ENCODE measurements at regions not wholly inside any gene's neighbourhood (a gene's known extent, or its start where the extent isn't known, plus 50 kb on each side); places are given as distances from the start of the nearest gene placed in this dataset.

DNA sequence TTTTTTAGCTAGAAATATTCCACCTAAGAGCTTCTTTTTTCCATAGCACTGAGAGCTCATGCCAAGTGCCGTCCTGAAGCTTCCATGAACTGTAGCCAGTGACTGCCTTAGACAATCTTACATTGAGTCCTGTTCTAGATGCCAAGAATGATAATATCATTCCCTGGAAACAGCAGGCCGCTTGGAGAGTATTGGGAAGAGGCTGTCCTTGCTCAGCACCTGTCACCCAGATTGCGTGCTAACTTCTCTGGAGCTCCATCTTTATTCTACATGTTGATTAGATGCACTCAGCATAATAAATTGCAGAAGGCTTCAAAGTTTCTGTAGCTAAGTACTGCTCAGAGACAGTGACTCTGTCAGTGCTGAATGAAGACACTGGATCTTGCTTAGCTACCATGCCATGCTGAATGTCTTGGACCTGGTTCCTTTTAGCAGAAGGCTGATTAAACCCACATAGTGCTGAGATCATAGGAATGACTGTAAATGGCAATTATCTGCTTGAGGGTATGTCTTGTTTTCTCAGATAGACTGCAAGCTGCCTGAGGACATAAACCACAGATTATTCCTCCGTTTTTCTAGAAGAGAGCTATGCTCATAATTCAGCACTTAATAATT is 83.1 kb upstream of the IRF2BP2 start:
- H3K4me3 ChIP-seq = no peak overlapping the region
- H3K9me3 ChIP-seq = no peaks in the 10 kb centered on the region
- H3K36me3 ChIP-seq = no peaks in the 10 kb centered on the region
- no peak for DNase-seq
- no peaks in the 10 kb centered on the region for H3K27me3 ChIP-seq

DNA sequence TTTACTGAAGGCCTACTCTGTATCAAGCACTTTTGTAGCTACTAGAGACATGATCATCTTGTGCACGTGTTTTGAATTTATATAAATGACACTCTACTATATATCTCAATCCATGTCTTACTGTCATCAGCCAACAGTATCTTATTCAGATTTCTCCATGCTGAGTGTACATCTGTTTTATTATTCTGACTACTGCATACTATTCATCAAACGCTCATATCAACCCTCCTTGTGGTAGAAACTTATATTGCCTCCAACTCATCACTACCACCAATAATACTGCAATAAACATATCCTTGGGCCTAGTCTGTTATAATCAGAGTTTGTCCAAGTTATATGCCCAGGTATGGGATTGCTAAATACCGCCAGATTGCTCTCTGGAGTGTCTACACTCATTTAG is 81.6 kb upstream of the IRF2BP2 start:
- no peaks in the 10 kb centered on the region for H3K27me3 ChIP-seq
- no peaks in the 10 kb centered on the region for H3K9me3 ChIP-seq
- H3K4me3 ChIP-seq = no peak overlapping the region
- no peaks in the 10 kb centered on the region for H3K36me3 ChIP-seq
- DNase-seq = no peak

DNA sequence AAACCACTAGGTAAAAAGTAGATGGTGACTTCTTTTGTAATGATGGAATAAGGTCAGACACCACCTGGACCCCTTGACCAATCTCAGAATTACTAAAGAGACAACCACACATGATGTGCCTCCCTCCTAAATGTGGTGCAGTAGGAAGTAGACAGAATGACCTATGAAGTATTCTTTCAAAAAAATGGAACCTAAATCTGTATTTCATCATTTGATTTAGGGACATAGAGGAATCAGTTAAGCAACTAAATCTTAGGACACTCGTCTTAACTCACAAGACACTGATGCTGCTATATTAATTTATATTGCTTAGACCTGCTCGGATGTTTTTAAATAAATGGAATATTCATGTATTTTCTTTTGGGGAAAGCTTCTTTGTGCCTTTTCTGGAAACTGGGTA is 80.9 kb upstream of the IRF2BP2 start:
- Histone ChIP-seq H3K4me3 (no peak overlapping the region), H3K27me3 (no peaks in the 10 kb centered on the region), H3K9me3 (no peaks in the 10 kb centered on the region; the same call in 1 of the 2 replicates), H3K36me3 (no peaks in the 10 kb centered on the region)
- DNase-seq = no peak

DNA sequence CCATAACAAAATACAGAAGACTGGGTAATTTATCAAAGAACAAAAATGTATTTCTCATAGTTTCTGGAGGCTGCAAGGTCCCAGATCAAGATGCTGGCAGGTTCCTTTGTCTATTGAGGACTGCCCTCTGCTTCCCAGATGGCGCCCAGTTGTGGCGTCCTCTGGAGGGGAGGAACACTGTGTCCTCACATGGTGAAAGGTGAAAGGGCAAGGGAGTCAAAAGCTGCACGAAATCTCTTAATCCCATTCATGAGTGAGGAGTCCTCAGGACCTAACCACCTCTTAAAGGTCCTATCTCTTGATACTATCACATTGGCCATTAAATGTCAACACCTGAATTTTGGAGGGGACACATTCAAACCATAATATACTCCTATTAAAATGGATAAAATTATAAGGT is 79.3 kb upstream of the IRF2BP2 start:
- H3K27me3 ChIP-seq = no peaks in the 10 kb centered on the region

DNA sequence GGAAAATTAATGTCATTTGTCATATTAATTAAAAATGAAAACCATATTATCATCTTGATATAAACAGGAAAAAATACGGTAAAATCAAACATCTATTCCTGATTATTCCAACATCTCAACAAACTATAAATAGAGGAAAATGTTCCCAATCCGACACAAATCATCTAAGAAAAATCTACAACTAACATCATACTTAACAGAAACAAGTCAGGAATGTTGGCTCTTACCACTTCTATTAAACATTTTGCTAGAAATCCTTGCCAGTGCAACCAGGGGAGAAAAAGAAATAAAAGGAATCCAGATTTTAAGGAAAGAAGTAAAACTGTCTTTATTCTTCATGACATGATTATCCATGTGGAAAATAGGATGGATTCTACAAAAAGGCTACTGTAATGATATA is 77.0 kb upstream of the IRF2BP2 start:
- Histone ChIP-seq H3K27me3 (no peaks in the 10 kb centered on the region), H3K36me3 (no peaks in the 10 kb centered on the region), H3K9me3 (peaks cover 3% of the 10 kb centered on the region), H3K4me3 (no peak overlapping the region)
- DNase-seq = no peak

More for the DNA sequence above, 79.3 kb upstream of the IRF2BP2 start:
- H3K9me3 ChIP-seq = peaks cover 3% of the 10 kb centered on the region
- DNase-seq = no peak
- H3K36me3 ChIP-seq = no peaks in the 10 kb centered on the region
- no peak overlapping the region for H3K4me3 ChIP-seq

DNA sequence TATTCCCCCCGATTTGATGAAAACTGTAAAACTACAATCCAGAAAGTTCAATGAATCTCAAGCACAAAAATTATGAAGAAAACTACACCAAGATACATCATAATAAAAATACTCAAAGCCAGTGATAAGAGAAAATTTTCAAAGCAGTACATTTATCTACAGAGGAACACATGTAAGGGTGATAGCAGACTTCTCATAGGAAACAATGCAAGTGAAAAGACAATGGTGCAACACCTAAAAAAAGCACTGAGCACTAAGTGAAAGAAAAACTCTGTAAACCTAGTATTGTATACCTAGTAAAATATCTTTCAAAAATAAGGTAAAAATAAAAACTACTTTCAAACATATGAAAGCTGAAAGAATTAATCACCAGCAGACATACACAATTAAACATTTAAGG is 76.1 kb upstream of the IRF2BP2 start:
- Histone ChIP-seq H3K36me3 (no peaks in the 10 kb centered on the region), H3K27me3 (no peaks in the 10 kb centered on the region), H3K9me3 (peaks cover 3% of the 10 kb centered on the region), H3K4me3 (no peak overlapping the region)
- no peak for DNase-seq

DNA sequence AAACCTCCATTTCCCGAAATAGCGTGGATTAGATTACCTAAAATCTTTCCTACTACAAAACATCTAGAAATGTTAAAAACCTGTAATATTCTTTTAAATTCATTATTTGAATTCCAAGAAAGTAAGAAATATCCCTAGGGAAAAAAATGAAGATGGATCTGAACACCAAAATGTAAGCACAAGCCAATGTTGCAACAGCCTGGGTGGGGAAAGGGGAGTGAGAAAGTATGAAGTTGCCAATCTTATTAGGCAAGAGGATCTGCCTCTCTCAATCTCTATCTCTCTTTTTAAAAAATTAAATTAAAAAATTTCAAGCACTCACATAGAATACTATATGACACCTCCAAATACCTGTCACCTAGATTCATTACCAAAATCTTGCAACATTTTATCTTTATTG is 74.9 kb upstream of the IRF2BP2 start:
- Histone ChIP-seq H3K36me3 (no peaks in the 10 kb centered on the region), H3K27me3 (no peaks in the 10 kb centered on the region), H3K4me3 (no peak overlapping the region), H3K9me3 (peaks cover 3% of the 10 kb centered on the region)
- DNase-seq = no peak

DNA sequence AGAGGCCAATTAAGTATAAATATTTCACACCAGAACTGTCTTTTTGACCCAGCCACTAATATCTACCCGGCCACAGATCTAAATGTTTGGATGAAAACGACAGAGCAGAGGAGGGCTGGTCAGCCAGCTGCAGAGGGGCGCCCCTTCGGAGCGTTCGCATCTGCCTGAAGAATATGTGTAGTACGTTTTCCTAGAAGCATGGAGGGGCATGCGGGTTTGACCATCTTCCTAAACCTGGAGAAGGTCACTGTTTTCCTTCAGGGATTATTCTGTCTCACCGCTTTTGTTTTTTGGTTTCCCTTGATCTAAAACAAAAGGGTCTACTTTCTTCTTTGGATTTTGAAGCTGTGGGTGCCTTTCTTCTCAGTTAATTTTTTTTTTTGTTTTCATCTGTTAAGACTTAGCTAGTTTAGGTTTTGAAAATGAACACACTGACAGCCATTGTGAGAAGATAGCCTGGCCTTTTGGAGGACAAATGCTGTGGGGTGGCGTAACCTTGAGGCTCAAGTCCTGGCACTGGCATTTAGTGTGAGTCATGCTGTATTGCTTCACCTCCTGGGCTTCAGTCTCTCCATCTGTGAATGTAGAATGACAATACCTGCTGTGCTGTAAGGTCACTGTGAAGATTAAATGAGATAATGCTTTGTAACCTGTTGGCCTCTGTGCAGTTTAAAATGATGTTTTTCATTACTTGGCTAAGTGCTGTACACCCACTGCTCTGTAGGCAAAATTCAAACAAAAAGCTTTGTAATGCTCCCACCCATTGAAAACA is 74.1 kb upstream of the IRF2BP2 start:
- no peaks in the 10 kb centered on the region for H3K27me3 ChIP-seq
- peaks cover 3% of the 10 kb centered on the region for H3K9me3 ChIP-seq
- peak; percentile 79 for DNase-seq
- H3K36me3 ChIP-seq = no peaks in the 10 kb centered on the region
- no peak overlapping the region for H3K4me3 ChIP-seq

DNA sequence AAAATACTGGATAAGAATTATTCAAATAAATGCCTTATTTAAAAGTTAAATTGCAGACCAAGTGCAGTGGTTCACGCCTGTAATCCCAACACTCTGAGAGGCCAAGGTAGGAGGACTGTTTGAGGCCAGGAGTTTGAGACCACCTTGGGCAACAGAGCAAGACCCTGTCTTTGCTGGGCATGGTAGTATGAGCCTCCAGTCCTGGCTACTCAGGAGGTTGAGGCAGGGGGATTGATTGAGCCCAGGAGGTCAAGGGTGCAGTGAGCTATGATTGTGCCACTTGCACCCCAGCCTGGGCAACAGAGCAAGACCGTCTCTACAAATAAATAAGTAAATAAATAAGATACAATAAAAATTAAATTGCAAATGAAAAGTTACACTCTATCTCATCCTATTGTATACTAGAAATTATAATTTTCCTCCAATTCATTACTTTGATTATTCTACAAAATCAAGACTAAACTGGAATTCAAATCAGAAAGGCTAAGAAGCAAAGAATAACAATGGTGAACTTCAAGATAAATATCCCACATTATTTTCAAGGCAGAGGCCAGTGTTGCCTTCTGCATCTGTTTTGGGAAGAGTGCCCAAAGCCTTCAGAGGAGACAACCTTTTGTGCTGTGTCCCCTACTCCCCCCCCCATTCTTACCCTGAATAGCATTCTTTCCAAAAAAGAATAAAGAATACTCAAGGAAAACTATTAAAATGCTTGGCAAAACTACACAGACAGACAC is 73.3 kb upstream of the IRF2BP2 start:
- no peak for DNase-seq
- Histone ChIP-seq H3K9me3 (peaks cover 3% of the 10 kb centered on the region), H3K27me3 (no peaks in the 10 kb centered on the region), H3K36me3 (no peaks in the 10 kb centered on the region), H3K4me3 (no peak overlapping the region)

DNA sequence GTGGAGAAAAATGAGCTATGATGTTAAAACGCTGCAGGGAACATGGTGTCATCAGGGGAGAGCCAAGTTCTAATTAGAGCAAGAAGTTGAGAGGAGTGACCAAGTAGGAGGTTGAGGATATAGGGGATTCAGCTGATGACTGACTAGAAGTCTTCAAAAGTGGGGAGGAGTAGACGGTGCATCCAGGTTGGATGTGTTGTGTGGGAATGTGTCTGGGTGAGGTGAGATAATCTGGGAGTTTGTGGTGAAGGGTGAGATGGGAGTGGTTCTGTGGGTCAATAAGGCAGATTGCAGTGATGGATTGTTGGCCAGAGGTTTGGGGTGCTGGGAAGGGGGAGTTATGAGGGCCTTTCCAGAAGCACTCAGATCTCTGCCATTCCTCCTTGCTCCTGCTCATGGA is 72.0 kb upstream of the IRF2BP2 start:
- Histone ChIP-seq H3K4me3 (no peak overlapping the region), H3K36me3 (no peaks in the 10 kb centered on the region), H3K27me3 (no peaks in the 10 kb centered on the region), H3K9me3 (peaks cover 3% of the 10 kb centered on the region)
- DNase-seq = no peak

DNA sequence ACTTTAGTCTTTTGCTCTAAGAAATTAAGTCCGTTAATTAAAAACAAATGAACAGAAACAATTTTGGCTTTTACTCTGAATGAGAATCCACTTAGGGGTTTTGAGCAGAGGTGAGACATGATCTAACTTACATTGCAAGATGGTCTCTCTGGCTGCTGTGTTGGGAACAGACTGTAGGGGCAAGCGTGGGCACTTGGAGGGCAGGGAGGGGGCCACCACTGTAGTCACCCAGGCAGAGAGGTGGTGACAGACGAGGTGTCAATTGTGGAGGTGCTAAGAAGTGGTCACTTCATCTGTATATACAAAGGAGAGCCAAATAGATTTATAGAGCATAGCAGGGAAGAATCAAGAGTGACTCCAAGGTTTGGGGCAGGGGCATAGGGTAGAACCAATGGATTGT is 71.1 kb upstream of the IRF2BP2 start:
- no peak for DNase-seq
- Histone ChIP-seq H3K27me3 (no peaks in the 10 kb centered on the region), H3K9me3 (peaks cover 3% of the 10 kb centered on the region), H3K36me3 (no peaks in the 10 kb centered on the region), H3K4me3 (no peak overlapping the region)

DNA sequence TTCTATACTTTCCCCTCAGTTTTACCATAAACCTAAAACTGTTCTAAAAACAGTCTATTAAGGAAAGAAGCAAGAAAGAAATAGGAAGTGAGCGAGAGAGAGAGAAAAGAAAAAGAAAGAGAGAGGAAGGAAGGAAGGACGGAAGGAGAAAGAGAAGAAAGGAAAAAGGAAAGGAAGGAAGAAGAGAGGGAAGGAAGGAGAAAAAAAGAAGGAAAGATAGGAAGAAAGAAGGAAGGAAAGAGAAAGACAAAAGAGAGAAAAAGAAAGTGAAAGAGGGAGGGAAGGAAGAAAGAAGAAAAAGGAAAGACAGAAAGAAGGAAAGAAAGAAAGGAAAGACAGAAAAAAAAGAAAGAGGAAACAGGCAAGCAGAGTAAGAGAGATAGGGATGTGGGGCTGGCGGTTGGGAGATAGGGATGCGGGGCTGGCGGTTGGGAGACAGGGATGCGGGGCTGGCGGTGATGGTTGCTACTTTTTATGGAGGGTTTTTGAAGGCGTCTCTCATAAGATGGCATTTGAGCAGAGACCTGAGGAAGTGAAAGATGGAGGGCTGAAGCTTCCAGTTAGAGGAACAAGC is 70.4 kb upstream of the IRF2BP2 start:
- DNase-seq = no peak
- no peak overlapping the region for H3K4me3 ChIP-seq

DNA sequence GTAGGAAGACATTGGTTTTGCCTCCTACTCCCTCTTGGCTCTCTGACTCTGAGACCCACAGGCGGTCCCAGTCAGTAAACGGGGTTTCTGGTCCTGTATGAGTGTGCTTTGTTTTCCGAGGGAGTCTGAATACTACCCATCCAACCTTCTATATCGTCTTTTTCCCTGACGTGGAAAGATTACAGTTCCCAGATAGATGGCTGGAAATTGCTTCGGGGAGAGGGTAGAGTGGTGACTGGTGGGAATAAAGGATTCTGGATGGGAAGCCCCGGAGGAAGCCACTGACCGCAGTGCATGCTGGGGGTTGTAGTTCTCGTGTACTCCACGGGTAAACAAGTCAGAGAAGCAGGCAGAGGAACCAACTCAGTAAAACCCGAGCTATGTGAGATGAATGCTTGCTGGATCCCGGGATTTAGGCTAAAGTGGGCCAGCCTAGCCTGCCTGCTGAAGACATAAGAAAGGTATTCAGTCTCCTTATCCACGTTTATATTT is 66.2 kb upstream of the IRF2BP2 start:
- Histone ChIP-seq H3K9me3 (no peaks in the 10 kb centered on the region), H3K27me3 (no peaks in the 10 kb centered on the region), H3K4me3 (peak overlapping the region; percentile 35), H3K36me3 (no peaks in the 10 kb centered on the region)
- peak; percentile 85 for DNase-seq

More for the DNA sequence above, 70.4 kb upstream of the IRF2BP2 start:
- H3K36me3 ChIP-seq = no peaks in the 10 kb centered on the region
- H3K9me3 ChIP-seq = peaks cover 1% of the 10 kb centered on the region; the same call in 1 of the 2 replicates
- no peaks in the 10 kb centered on the region for H3K27me3 ChIP-seq

DNA sequence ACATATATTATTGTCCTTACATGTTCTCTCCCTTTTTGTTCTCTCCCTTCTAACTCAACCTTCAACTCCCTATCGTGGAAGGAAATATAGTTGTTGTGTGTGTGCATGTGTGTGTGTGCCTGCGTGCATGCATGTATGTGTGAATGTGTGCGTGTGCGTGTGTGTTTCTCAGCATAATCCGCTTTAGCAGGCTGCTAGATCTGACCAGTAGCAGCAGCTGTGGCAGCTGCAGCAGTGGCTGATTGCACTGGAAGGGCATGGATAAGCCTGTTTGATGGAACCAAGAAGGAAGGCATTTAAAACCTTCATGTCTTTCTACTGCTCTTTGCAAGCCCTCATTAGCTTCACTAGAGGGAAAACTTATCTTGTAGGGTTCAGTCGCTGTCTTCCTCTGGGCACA is 65.6 kb upstream of the IRF2BP2 start:
- Histone ChIP-seq H3K4me3 (no peak overlapping the region), H3K9me3 (no peaks in the 10 kb centered on the region), H3K27me3 (no peaks in the 10 kb centered on the region), H3K36me3 (no peaks in the 10 kb centered on the region)
- DNase-seq = no peak

DNA sequence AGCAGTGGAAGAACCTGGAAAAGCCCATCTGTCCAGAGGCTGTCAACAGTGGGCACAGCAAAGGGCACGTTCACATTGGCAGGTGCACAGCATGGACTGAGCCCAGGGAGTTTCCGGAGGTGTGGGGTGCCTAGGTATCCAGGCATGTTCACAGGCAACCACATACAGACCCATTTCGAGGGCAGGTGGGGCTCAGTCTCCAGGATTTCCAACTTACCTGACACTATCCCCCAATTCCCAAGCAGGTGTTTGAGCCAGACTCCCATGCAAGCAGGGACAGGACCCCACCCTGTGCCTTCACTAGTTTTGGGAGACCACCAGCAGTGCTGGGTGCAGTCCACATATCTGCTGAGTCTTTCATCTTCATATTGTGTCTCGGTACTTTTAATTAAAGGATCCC is 65.0 kb upstream of the IRF2BP2 start:
- DNase-seq = no peak
- Histone ChIP-seq H3K36me3 (no peaks in the 10 kb centered on the region), H3K27me3 (no peaks in the 10 kb centered on the region), H3K4me3 (no peak overlapping the region), H3K9me3 (no peaks in the 10 kb centered on the region)

DNA sequence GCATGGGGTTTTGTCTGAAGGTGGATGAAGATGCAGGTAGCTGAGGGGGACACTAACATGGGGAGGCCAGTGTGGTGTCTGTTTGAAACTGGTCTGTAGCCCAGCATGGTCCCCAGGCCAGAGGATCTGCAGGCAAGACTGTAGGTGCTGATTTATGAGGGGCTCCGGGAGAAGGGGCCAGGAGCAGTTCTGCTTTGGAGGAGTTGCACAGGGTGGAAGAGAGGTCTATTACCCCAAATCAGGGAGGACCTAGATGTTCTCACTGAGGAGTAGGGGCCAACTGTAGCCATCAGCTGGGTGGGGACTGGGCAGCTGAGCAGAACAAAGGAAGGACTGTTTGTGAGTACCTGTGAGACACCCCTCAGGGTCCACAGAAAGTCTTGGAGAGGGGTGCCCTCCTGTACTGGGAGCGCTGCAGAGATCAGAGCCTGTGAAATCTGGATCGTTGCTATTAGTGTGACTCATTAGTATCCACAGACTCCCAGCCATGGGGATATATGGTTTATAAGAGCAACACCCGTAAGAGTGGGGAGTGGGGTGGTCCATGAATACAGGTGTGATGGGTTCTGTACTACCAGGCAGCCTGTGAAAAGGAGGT is 64.3 kb upstream of the IRF2BP2 start:
- Histone ChIP-seq H3K36me3 (no peaks in the 10 kb centered on the region), H3K4me3 (no peak overlapping the region), H3K27me3 (no peaks in the 10 kb centered on the region), H3K9me3 (no peaks in the 10 kb centered on the region)
- no peak for DNase-seq

All from MG63 (cell line).